OCI-LY7 (cell line): ENCODE measurements at regions not wholly inside any gene's neighbourhood (a gene's known extent, or its start where the extent isn't known, plus 50 kb on each side); places are given as distances from the start of the nearest gene placed in this dataset.

Experiments used
- BruUV-seq: library from RNA; stranded (reverse); fragments of 400-500 nt; replicated peaks from 2 replicates; lab custom pipeline; 2021; lab: Mats Ljungman, UMichigan
- CTCF ChIA-PET: fragments of 300-600 bp; sonication (Branson Sonifier 250); formaldehyde crosslinking; loops from one replicate; lab custom pipeline; 2022; ENCODE audit warnings: antibody characterized with exemption; ENCODE audit not compliant: unreplicated experiment; lab: Charles Lee
- POLR2A ChIA-PET: fragments of 300-600 bp; sonication (Branson Sonifier 250); formaldehyde crosslinking; loops from one replicate; lab custom pipeline; 2022; ENCODE audit warnings: antibody characterized with exemption; lab: Charles Lee
- DNase-seq: peaks from one replicate; pipeline ENCODE4 v3.0.0-alpha.2; 2015; ENCODE audit warnings: low spot score
- H2AFZ ChIP-seq: fragments of 200-600 bp; sonication (generic), shearing (Covaris generic); 2 replicates; pipeline ENCODE4 v1.6.1; 2014; ENCODE audit warnings: mild to moderate bottlenecking, antibody characterized with exemption, low read length, moderate library complexity
- H3K27ac ChIP-seq: fragments of 200-600 bp; sonication (generic); 2 replicates; pipeline ENCODE4 v1.5.1; 2014; ENCODE audit warnings: mixed run types, low read depth, mild to moderate bottlenecking, moderate library complexity, low read length, inconsistent platforms; ENCODE audit not compliant: poor library complexity, severe bottlenecking
- H3K36me3 ChIP-seq: fragments of 200-600 bp; sonication (generic); 2 replicates; pipeline ENCODE4 v1.6.1; 2014; ENCODE audit warnings: mild to moderate bottlenecking, antibody characterized with exemption, low read length, moderate library complexity, mixed read lengths; ENCODE audit not compliant: insufficient read depth
- H3K4me1 ChIP-seq: fragments of 200-600 bp; sonication (generic); 2 replicates; pipeline ENCODE4 v1.5.1; 2014; ENCODE audit warnings: mild to moderate bottlenecking, low read length; ENCODE audit not compliant: insufficient read depth, poor library complexity, severe bottlenecking
- H3K4me2 ChIP-seq: fragments of 200-600 bp; sonication (generic); 2 replicates; pipeline ENCODE4 v1.6.1; 2014; ENCODE audit warnings: mild to moderate bottlenecking, low read length
- H3K4me3 ChIP-seq: fragments of 200-600 bp; sonication (generic); 2 replicates; pipeline ENCODE4 v1.5.1; 2014; ENCODE audit warnings: mild to moderate bottlenecking, low read depth, low read length; ENCODE audit not compliant: poor library complexity, severe bottlenecking
- H3K79me2 ChIP-seq: fragments of 200-600 bp; sonication (generic); 2 replicates; pipeline ENCODE4 v1.6.1; 2016; ENCODE audit warnings: low read depth, mild to moderate bottlenecking, low read length, moderate library complexity, mixed read lengths; ENCODE audit not compliant: insufficient read depth
- H3K9me2 ChIP-seq: fragments of 200-600 bp; sonication (generic); 2 replicates; pipeline ENCODE4 v1.6.1; 2016; ENCODE audit warnings: mild to moderate bottlenecking, low read length, mixed read lengths; ENCODE audit not compliant: insufficient read depth
- H3K9me3 ChIP-seq: fragments of 200-600 bp; sonication (generic); 2 replicates; pipeline ENCODE4 v1.6.1; 2014; ENCODE audit warnings: mild to moderate bottlenecking, mixed run types, low read length, mixed read lengths
- H4K20me1 ChIP-seq: fragments of 200-600 bp; sonication (generic); 2 replicates; pipeline ENCODE4 v1.6.1; 2014; ENCODE audit warnings: mild to moderate bottlenecking, antibody characterized with exemption, low read length, moderate library complexity, mixed read lengths; ENCODE audit not compliant: insufficient read depth
- EZH2phosphoT487 ChIP-seq: fragments of 200-600 bp; sonication (generic); IDR thresholded peaks from 2 replicates; pipeline ENCODE4 v1.6.1; 2018; ENCODE audit warnings: low read depth, borderline replicate concordance, mild to moderate bottlenecking, mixed run types, antibody characterized with exemption, low read length, moderate library complexity, mixed read lengths
- intact Hi-C: fragments of 100-400 bp; cut with micrococcal nuclease; formaldehyde crosslinking; loops from one replicate; pipeline ENCODE4 v1.10.0; 2022; ENCODE audit not compliant: unreplicated experiment
- TF ChIP-seq, protein P1 (sequence below): fragments of 200-600 bp; sonication (generic); conservative IDR thresholded peaks from 2 replicates; pipeline ENCODE4 v1.5.1; 2014; ENCODE audit warnings: mild to moderate bottlenecking, antibody characterized with exemption, low read length, moderate library complexity, mixed read lengths

DNA sequence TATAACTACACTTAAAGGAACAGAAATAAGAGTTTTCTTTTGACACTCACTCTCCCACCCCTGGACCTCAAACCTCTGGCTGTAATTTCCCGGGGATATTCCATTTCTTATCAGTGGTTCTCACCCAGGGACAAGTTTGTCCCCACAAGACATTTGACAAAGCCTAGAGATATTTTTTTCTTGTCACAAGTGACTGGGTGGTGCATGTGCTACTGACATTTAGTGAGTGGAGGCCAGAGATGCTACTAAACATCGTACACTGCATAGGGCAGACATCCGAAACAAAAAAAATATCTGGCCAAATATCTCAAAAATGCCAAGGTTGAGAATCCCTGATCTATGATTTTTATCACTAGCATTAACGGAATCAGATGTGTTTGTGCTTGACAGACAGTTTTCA is 168.0 kb upstream of the FRMD4B start:
- H3K4me3 ChIP-seq = no peak overlapping the region
- no peak for DNase-seq
- H3K27ac ChIP-seq = no peak overlapping the region
- no peak for TF ChIP-seq EZH2phosphoT487
- TF ChIP-seq, protein P1, sequence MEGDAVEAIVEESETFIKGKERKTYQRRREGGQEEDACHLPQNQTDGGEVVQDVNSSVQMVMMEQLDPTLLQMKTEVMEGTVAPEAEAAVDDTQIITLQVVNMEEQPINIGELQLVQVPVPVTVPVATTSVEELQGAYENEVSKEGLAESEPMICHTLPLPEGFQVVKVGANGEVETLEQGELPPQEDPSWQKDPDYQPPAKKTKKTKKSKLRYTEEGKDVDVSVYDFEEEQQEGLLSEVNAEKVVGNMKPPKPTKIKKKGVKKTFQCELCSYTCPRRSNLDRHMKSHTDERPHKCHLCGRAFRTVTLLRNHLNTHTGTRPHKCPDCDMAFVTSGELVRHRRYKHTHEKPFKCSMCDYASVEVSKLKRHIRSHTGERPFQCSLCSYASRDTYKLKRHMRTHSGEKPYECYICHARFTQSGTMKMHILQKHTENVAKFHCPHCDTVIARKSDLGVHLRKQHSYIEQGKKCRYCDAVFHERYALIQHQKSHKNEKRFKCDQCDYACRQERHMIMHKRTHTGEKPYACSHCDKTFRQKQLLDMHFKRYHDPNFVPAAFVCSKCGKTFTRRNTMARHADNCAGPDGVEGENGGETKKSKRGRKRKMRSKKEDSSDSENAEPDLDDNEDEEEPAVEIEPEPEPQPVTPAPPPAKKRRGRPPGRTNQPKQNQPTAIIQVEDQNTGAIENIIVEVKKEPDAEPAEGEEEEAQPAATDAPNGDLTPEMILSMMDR = no peak
- no peaks in the 10 kb centered on the region for H3K36me3 ChIP-seq
- H3K4me1 ChIP-seq = no peaks in the 10 kb centered on the region
- H3K79me2 ChIP-seq = no peaks in the 10 kb centered on the region
- ChIA-PET POLR2A (no interaction called here), CTCF (no interaction called here)
- H3K9me2 ChIP-seq = no peaks in the 10 kb centered on the region
- no TSS peak for BruUV-seq
- H2AFZ ChIP-seq = no peak overlapping the region
- H3K9me3 ChIP-seq = no peaks in the 10 kb centered on the region
- H3K4me2 ChIP-seq = no peak overlapping the region
- intact Hi-C loops = no loop called here
- no peaks in the 10 kb centered on the region for H4K20me1 ChIP-seq

DNA sequence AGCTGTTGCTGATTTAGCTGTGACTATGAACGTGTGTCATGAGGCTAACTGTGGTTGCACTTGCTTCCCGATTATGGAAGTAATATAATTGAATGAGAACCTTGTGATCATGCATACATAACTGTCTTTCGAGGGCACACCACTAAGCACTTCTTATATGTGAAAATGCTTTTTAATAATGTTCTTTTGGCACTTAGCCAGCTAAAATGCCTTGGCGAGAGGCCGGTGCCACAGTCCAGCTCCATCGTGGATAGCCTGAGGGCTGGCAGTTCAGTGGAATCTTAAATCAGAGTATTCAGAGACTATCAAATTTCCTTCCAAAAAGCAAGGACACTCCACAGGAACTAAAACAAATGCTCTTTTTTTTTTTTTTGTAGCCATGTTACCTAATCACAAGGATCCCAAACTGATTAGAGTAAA is 161.6 kb upstream of the FRMD4B start:
- H3K4me2 ChIP-seq = no peak overlapping the region
- BruUV-seq = no TSS peak
- TF ChIP-seq, protein P1 = no peak
- TF ChIP-seq EZH2phosphoT487 = no peak
- POLR2A ChIA-PET = no interaction called here
- H3K9me3 ChIP-seq = no peaks in the 10 kb centered on the region
- no peak overlapping the region for H2AFZ ChIP-seq
- no peak overlapping the region for H3K4me3 ChIP-seq
- H3K9me2 ChIP-seq = no peaks in the 10 kb centered on the region
- no peaks in the 10 kb centered on the region for H4K20me1 ChIP-seq
- no peak overlapping the region for H3K27ac ChIP-seq
- intact Hi-C loops = no loop called here
- CTCF ChIA-PET = no interaction called here
- H3K36me3 ChIP-seq = no peaks in the 10 kb centered on the region
- H3K79me2 ChIP-seq = no peaks in the 10 kb centered on the region
- DNase-seq = no peak
- no peaks in the 10 kb centered on the region for H3K4me1 ChIP-seq

DNA sequence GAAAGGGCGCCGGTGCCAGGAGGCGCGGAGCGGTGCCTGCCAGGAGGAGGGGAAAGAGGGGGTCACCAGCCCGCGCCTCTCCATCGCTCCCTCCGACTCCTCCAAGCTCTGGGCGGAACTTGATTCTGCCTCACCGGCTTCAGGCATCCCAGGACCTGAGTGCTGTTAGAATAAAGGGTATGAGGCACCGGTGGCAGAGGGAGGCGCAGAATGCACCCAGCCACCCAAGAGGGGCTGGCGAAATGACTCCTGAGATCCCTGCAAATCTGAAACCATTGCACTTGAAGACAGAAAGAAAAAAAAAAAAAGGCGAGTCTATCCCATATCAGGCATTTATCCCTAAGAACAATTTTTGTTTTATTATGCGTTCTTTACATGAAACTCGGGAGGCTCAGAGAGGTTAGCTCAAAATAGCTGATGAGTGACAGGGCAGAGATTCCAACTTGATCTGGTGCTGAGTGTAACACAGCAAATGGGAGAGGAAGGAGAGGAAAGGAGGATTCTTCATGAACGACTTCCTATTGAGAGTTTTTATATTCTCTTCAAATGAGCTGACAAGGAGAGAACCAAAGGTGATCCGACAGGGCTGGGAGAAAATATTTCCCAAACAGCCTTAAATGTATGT is 157.0 kb upstream of the FRMD4B start:
- H3K36me3 ChIP-seq = no peaks in the 10 kb centered on the region
- TF ChIP-seq EZH2phosphoT487 = no peak
- TF ChIP-seq, protein P1 = no peak
- H3K4me3 ChIP-seq = no peak overlapping the region
- no TSS peak for BruUV-seq
- intact Hi-C loops = no loop called here
- H3K79me2 ChIP-seq = no peaks in the 10 kb centered on the region
- H2AFZ ChIP-seq = no peak overlapping the region
- no peak for DNase-seq
- CTCF ChIA-PET = no interaction called here
- H3K4me1 ChIP-seq = no peaks in the 10 kb centered on the region
- no peaks in the 10 kb centered on the region for H3K9me2 ChIP-seq
- POLR2A ChIA-PET = no interaction called here
- H3K4me2 ChIP-seq = no peak overlapping the region
- H3K27ac ChIP-seq = no peak overlapping the region
- no peaks in the 10 kb centered on the region for H3K9me3 ChIP-seq
- no peaks in the 10 kb centered on the region for H4K20me1 ChIP-seq
